Uterus (tissue), 2 donors: ENCODE measurements at regions not wholly inside any gene's neighbourhood (a gene's known extent, or its start where the extent isn't known, plus 50 kb on each side); places are given as distances from the start of the nearest gene placed in this dataset.

Source experiments
- POLR2A ChIP-seq, 2 donors: fragments of 450-650 bp; IDR thresholded peaks; one replicate each; pipeline ENCODE4 v1.6.1; 2016; ENCODE audit warnings: antibody characterized with exemption in 2 of 2, mild to moderate bottlenecking in 1 of 2, moderate library complexity in 1 of 2
- TF ChIP-seq, protein P1 (sequence below), 4 experiments: fragments of 200-600 bp in 2 of 4; fragments of 450-650 bp in 2 of 4; sonication (generic) in 2 of 4; IDR thresholded peaks; one replicate each; pipeline ENCODE4 v1.5.1; 2016 to 2019; ENCODE audit warnings: antibody characterized with exemption in 4 of 4, mild to moderate bottlenecking in 2 of 4, moderate library complexity in 1 of 4

DNA sequence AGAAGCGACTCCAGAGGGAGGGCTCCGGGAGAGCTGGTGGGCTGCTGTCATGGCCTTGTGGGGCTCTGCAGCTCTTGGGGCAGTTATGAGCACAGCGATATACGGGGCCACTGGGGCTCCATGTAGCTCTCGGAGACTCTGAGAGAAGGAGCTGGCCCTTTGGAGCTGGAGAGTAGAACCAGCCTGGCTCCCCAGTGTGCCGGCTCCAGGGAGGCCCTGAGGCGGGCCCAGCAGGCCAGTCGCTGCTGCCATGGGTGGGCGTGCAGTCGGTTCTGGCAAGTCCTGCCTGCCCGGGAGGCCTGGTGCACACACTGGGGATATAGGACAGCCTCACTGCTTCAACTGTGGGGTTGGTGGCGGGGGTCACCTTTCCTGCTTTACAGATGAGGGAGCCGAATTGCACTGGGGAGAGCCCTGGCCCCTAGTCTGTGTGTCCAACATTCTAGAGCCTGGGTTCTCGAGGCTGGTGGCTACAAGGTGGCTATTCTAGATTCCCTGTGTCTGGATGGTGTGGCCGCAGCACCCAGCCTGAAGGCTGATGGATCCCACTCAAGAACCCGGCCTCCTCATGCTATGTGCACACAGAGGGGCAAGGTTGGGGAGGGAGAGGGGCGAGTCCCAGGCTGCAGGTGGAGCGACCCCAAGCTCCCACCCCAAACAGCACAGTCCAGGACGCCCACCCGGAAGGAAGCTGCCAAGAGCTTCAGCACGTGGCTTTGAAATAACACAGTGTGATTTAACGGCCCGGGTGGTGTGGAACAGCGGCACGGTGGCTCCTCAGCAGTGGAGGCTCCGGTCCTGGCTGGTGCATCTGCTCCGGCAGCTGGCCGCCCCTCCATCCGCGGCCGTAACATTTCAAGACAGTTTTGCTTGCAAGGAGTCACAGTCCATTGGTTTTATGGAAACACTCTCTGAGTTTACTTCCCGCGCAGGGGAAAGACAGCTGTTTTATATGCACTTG, 188.3 kb upstream of the C14orf180 start:
- TF ChIP-seq, protein P1, sequence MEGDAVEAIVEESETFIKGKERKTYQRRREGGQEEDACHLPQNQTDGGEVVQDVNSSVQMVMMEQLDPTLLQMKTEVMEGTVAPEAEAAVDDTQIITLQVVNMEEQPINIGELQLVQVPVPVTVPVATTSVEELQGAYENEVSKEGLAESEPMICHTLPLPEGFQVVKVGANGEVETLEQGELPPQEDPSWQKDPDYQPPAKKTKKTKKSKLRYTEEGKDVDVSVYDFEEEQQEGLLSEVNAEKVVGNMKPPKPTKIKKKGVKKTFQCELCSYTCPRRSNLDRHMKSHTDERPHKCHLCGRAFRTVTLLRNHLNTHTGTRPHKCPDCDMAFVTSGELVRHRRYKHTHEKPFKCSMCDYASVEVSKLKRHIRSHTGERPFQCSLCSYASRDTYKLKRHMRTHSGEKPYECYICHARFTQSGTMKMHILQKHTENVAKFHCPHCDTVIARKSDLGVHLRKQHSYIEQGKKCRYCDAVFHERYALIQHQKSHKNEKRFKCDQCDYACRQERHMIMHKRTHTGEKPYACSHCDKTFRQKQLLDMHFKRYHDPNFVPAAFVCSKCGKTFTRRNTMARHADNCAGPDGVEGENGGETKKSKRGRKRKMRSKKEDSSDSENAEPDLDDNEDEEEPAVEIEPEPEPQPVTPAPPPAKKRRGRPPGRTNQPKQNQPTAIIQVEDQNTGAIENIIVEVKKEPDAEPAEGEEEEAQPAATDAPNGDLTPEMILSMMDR (IDR thresholded peaks at IDR 0.05), result no peak
- TF ChIP-seq POLR2A (IDR thresholded peaks at IDR 0.05), result no peak
